Astrocyte (in vitro differentiated cells and primary cell): ENCODE measurements at regions not wholly inside any gene's neighbourhood (a gene's known extent, or its start where the extent isn't known, plus 50 kb on each side); places are given as distances from the start of the nearest gene placed in this dataset.

Experiments
- EZH2 ChIP-seq: IDR thresholded peaks from 2 replicates; pipeline ENCODE4 v1.6.1; 2012; ENCODE audit warnings: mild to moderate bottlenecking, low read length, inconsistent platforms; ENCODE audit not compliant: insufficient read depth
- TF ChIP-seq, protein P1 (sequence below): IDR thresholded peaks from 2 replicates; pipeline ENCODE4 v1.5.1; 2011; ENCODE audit warnings: low read depth, mild to moderate bottlenecking, inconsistent platforms, low read length, moderate library complexity; ENCODE audit not compliant: insufficient read depth

GRCh38 chr3:110968076-110968475 lies 103.5 kb upstream of the NECTIN3 start:
- no peak for TF ChIP-seq EZH2
- TF ChIP-seq, protein P1, sequence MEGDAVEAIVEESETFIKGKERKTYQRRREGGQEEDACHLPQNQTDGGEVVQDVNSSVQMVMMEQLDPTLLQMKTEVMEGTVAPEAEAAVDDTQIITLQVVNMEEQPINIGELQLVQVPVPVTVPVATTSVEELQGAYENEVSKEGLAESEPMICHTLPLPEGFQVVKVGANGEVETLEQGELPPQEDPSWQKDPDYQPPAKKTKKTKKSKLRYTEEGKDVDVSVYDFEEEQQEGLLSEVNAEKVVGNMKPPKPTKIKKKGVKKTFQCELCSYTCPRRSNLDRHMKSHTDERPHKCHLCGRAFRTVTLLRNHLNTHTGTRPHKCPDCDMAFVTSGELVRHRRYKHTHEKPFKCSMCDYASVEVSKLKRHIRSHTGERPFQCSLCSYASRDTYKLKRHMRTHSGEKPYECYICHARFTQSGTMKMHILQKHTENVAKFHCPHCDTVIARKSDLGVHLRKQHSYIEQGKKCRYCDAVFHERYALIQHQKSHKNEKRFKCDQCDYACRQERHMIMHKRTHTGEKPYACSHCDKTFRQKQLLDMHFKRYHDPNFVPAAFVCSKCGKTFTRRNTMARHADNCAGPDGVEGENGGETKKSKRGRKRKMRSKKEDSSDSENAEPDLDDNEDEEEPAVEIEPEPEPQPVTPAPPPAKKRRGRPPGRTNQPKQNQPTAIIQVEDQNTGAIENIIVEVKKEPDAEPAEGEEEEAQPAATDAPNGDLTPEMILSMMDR, result no peak
